ENCODE measurements at regions not wholly inside any gene's neighbourhood (a gene's known extent, or its start where the extent isn't known, plus 50 kb on each side); places are given as distances from the start of the nearest gene placed in this dataset.

- no peak overlapping the region for H3K27ac Mint-ChIP-seq
- H3K27me3 Mint-ChIP-seq = peaks cover 6% of the 10 kb centered on the region
- H3K36me3 Mint-ChIP-seq (ENCODE audit: low read depth) = no peaks in the 10 kb centered on the region
These were observed 90.6 kb upstream of the GADL1 start for GRCh38 chr3:30984855-30985749.

GRCh38 chr3:30986551-30986950 is 92.1 kb upstream of the GADL1 start:
- peaks cover 6% of the 10 kb centered on the region for H3K27me3 Mint-ChIP-seq
- no peaks in the 10 kb centered on the region for H3K36me3 Mint-ChIP-seq (ENCODE audit: low read depth)
- H3K27ac Mint-ChIP-seq = no peak overlapping the region
- no peak overlapping the region for H3K4me3 Mint-ChIP-seq
- no peaks in the 10 kb centered on the region for H3K4me1 Mint-ChIP-seq (ENCODE audit: low read depth)
- no peaks in the 10 kb centered on the region for H3K9me3 Mint-ChIP-seq

More at GRCh38 chr3:30984855-30985749, 90.6 kb upstream of the GADL1 start:
- Mint-ChIP-seq H3K4me1 (ENCODE audit: low read depth) (no peaks in the 10 kb centered on the region), H3K9me3 (no peaks in the 10 kb centered on the region), H3K4me3 (no peak overlapping the region)

GRCh38 chr3:30988769-30989168 is 94.3 kb upstream of the GADL1 start:
- H3K27me3 Mint-ChIP-seq = peaks cover 6% of the 10 kb centered on the region
- H3K27ac Mint-ChIP-seq = no peak overlapping the region
- H3K4me3 Mint-ChIP-seq = no peak overlapping the region
- peaks cover 6% of the 10 kb centered on the region for H3K36me3 Mint-ChIP-seq (ENCODE audit: low read depth)
- H3K9me3 Mint-ChIP-seq = no peaks in the 10 kb centered on the region
- H3K4me1 Mint-ChIP-seq (ENCODE audit: low read depth) = no peaks in the 10 kb centered on the region

- H3K4me1 Mint-ChIP-seq (ENCODE audit: low read depth) = no peaks in the 10 kb centered on the region
- peaks cover 6% of the 10 kb centered on the region for H3K27me3 Mint-ChIP-seq
- no peak overlapping the region for H3K4me3 Mint-ChIP-seq
- peaks cover 6% of the 10 kb centered on the region for H3K36me3 Mint-ChIP-seq (ENCODE audit: low read depth)
- no peak overlapping the region for H3K27ac Mint-ChIP-seq
- H3K9me3 Mint-ChIP-seq = no peaks in the 10 kb centered on the region
These were observed 95.0 kb upstream of the GADL1 start for GRCh38 chr3:30989276-30990030.

GRCh38 chr3:30996467-30996866 is 102.0 kb upstream of the GADL1 start:
- H3K36me3 Mint-ChIP-seq (ENCODE audit: low read depth) = peaks cover 6% of the 10 kb centered on the region
- H3K4me3 Mint-ChIP-seq = no peak overlapping the region
- peaks cover 4% of the 10 kb centered on the region for H3K9me3 Mint-ChIP-seq
- H3K27ac Mint-ChIP-seq = no peak overlapping the region
- H3K4me1 Mint-ChIP-seq (ENCODE audit: low read depth) = no peaks in the 10 kb centered on the region
- no peaks in the 10 kb centered on the region for H3K27me3 Mint-ChIP-seq

GRCh38 chr3:31002730-31003129 is 108.3 kb upstream of the GADL1 start:
- H3K36me3 Mint-ChIP-seq (ENCODE audit: low read depth) = no peaks in the 10 kb centered on the region
- H3K27me3 Mint-ChIP-seq = no peaks in the 10 kb centered on the region
- no peaks in the 10 kb centered on the region for H3K9me3 Mint-ChIP-seq
- H3K4me3 Mint-ChIP-seq = no peak overlapping the region
- no peaks in the 10 kb centered on the region for H3K4me1 Mint-ChIP-seq (ENCODE audit: low read depth)
- no peak overlapping the region for H3K27ac Mint-ChIP-seq

GRCh38 chr3:31004025-31004678 is 109.7 kb upstream of the GADL1 start:
- no peaks in the 10 kb centered on the region for H3K36me3 Mint-ChIP-seq (ENCODE audit: low read depth)
- no peaks in the 10 kb centered on the region for H3K4me1 Mint-ChIP-seq (ENCODE audit: low read depth)

GRCh38 chr3:31008994-31009393 is 114.5 kb upstream of the GADL1 start:
- Mint-ChIP-seq H3K27ac (no peak overlapping the region), H3K4me1 (ENCODE audit: low read depth) (no peaks in the 10 kb centered on the region), H3K36me3 (ENCODE audit: low read depth) (no peaks in the 10 kb centered on the region), H3K27me3 (no peaks in the 10 kb centered on the region), H3K4me3 (no peak overlapping the region), H3K9me3 (peaks cover 5% of the 10 kb centered on the region)

More at GRCh38 chr3:31004025-31004678, 109.7 kb upstream of the GADL1 start:
- Mint-ChIP-seq H3K9me3 (no peaks in the 10 kb centered on the region), H3K4me3 (no peak overlapping the region), H3K27me3 (no peaks in the 10 kb centered on the region), H3K27ac (no peak overlapping the region)

GRCh38 chr3:31009881-31010280 is 115.4 kb upstream of the GADL1 start:
- no peaks in the 10 kb centered on the region for H3K4me1 Mint-ChIP-seq (ENCODE audit: low read depth)
- H3K9me3 Mint-ChIP-seq = peaks cover 5% of the 10 kb centered on the region
- H3K4me3 Mint-ChIP-seq = no peak overlapping the region
- no peaks in the 10 kb centered on the region for H3K27me3 Mint-ChIP-seq
- no peaks in the 10 kb centered on the region for H3K36me3 Mint-ChIP-seq (ENCODE audit: low read depth)
- no peak overlapping the region for H3K27ac Mint-ChIP-seq

- Mint-ChIP-seq H3K4me1 (ENCODE audit: low read depth) (no peaks in the 10 kb centered on the region), H3K27me3 (no peaks in the 10 kb centered on the region), H3K27ac (no peak overlapping the region)
These were observed 116.0 kb upstream of the GADL1 start for GRCh38 chr3:31010491-31010890.

GRCh38 chr3:31011380-31011779 is 116.9 kb upstream of the GADL1 start:
- Mint-ChIP-seq H3K27me3 (no peaks in the 10 kb centered on the region), H3K4me3 (no peak overlapping the region), H3K4me1 (ENCODE audit: low read depth) (no peaks in the 10 kb centered on the region), H3K9me3 (peaks cover 5% of the 10 kb centered on the region), H3K27ac (no peak overlapping the region), H3K36me3 (ENCODE audit: low read depth) (no peaks in the 10 kb centered on the region)

More at GRCh38 chr3:31010491-31010890, 116.0 kb upstream of the GADL1 start:
- Mint-ChIP-seq H3K9me3 (peaks cover 5% of the 10 kb centered on the region), H3K4me3 (no peak overlapping the region), H3K36me3 (ENCODE audit: low read depth) (no peaks in the 10 kb centered on the region)

- Mint-ChIP-seq H3K36me3 (ENCODE audit: low read depth) (no peaks in the 10 kb centered on the region), H3K9me3 (peaks cover 5% of the 10 kb centered on the region), H3K27me3 (no peaks in the 10 kb centered on the region), H3K4me1 (ENCODE audit: low read depth) (no peaks in the 10 kb centered on the region), H3K4me3 (no peak overlapping the region), H3K27ac (no peak overlapping the region)
These were observed 118.6 kb upstream of the GADL1 start for GRCh38 chr3:31013090-31013489.

GRCh38 chr3:31013843-31014242 is 119.4 kb upstream of the GADL1 start:
- H3K4me3 Mint-ChIP-seq = no peak overlapping the region
- H3K27me3 Mint-ChIP-seq = no peaks in the 10 kb centered on the region
- H3K4me1 Mint-ChIP-seq (ENCODE audit: low read depth) = no peaks in the 10 kb centered on the region
- H3K36me3 Mint-ChIP-seq (ENCODE audit: low read depth) = no peaks in the 10 kb centered on the region
- H3K9me3 Mint-ChIP-seq = peaks cover 5% of the 10 kb centered on the region
- no peak overlapping the region for H3K27ac Mint-ChIP-seq

- no peaks in the 10 kb centered on the region for H3K27me3 Mint-ChIP-seq
These were observed 120.0 kb upstream of the GADL1 start for GRCh38 chr3:31014317-31015040.

More at GRCh38 chr3:31014317-31015040, 120.0 kb upstream of the GADL1 start:
- H3K4me3 Mint-ChIP-seq = no peak overlapping the region
- H3K36me3 Mint-ChIP-seq (ENCODE audit: low read depth) = no peaks in the 10 kb centered on the region
- H3K27ac Mint-ChIP-seq = no peak overlapping the region
- H3K9me3 Mint-ChIP-seq = peaks cover 5% of the 10 kb centered on the region
- no peaks in the 10 kb centered on the region for H3K4me1 Mint-ChIP-seq (ENCODE audit: low read depth)

Measured in stimulated activated naive CD8-positive, alpha-beta T cell treated with anti-CD3 and anti-CD28 coated beads, Interleukin-15, Interleukin-2, amounts not matched to agents 100 ng/mL and 50 ng/mL, for 24 hours (primary cell).